GM19043 (cell line): ENCODE measurements at regions not wholly inside any gene's neighbourhood (a gene's known extent, or its start where the extent isn't known, plus 50 kb on each side); places are given as distances from the start of the nearest gene placed in this dataset.
"Not testable (repeated sequence)": the region's sequence is repeated elsewhere in the genome, so short reads cannot be mapped to it uniquely, and the experiment has no call there.

Experiments used
- ATAC-seq: cut with Tn5 transposase; IDR thresholded peaks from one replicate; pipeline ENCODE4 v1.9.1; 2021; ENCODE audit warnings: low read depth; ENCODE audit not compliant: unreplicated experiment

DNA sequence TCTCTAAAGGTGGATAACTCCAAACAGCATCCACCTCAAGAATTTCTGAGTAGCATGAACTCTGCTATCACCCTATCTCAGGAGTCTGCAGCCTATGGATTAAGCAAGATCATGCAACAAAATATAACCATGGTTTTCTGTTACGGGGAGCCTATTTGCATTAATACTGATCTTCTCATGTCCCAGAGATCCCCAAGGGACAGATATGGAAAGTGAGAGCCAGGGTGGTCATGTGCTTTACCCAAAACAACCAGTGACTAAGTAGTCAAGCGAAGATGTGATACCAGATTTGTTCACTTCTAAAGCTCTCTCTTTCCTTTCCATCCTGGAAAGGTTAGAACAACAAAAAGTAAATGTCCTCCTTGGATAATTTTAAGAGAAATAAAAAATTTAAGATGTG lies 125.1 kb downstream of the PRRX1 start:
- peak; percentile 75 for ATAC-seq

DNA sequence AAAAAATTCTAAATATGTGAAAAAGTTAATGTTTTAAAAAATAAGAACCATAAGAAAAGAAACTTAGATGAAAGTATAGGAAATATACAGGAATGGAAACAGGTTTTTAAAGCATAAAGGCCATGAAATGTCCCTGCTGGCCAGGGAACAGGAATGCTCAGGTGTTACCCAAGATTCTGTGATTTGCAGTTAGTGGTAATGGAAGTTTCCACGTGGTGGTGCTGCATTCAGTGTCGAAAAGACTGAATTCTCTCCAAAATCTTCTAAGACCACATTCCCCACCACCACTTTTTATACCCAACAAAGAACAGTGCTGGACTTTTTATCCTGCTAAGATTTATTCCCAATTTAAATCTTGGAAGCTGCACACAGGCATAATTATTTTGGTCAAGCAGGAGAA lies 126.2 kb downstream of the PRRX1 start:
- no peak for ATAC-seq

DNA sequence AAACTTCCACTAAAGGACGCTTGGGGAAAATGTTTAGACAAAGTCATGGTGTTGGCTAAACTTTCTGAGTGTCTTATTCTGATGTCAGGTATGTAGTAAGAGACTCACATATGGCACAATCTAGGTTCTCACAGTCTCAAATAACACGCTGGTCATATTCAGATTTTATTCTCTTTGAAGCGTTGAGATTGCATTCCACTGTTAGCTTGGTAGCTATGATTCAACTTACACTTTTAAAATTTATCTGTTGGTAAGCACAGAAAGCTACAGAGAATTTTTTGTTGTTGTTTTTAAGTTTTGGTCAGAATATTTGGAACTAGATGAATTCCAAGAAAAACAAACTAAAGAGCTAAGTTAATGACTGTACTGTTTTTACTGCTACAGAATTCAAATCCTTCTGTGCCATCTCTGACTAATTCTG lies 126.7 kb downstream of the PRRX1 start:
- ATAC-seq, result no peak

- ATAC-seq, result no peak
Measured at GRCh38 chr1:170791941-170792340, 128.0 kb downstream of the PRRX1 start.

DNA sequence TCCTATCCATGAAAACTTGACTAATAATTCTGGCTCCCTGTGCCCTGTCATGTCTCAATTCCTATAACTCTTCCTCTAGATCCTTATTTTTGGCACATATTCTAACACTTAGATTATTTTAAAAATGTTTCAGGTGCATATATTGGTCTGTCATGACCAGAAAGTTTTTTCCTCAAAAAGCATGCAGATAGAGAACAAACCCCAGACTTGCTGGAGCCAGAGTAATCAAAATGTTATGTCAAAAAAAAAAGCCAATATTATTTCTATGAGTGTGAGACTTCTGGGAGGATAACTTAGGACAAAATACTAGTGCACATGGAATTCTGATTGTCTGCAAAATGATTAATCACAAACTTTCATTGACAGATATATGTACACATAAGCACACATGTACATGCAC lies 135.1 kb upstream of the MROH9 start:
- no peak for ATAC-seq

GRCh38 chr1:170800812-170801211 lies 134.5 kb upstream of the MROH9 start:
- no peak for ATAC-seq

GRCh38 chr1:170803711-170804110 lies 131.6 kb upstream of the MROH9 start:
- ATAC-seq, result no peak

DNA sequence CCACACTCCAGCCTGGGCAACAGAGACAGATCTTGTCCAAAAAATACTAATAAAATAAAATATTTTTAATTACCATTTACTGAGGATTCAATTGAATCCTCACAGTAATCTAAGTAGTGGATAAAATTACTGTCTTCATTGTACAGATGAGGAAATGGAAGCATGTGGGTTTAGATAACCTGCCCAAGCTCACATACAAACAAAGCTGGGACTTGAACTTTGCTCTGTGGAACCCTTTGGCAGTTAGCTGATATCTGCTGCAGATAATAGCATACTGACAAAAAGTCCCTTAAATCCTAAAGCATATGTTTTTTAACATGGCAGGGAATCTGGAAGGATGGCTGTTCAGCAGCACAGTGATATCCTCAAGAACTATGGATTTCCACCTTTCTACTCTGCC lies 130.9 kb upstream of the MROH9 start:
- ATAC-seq, result no peak

DNA sequence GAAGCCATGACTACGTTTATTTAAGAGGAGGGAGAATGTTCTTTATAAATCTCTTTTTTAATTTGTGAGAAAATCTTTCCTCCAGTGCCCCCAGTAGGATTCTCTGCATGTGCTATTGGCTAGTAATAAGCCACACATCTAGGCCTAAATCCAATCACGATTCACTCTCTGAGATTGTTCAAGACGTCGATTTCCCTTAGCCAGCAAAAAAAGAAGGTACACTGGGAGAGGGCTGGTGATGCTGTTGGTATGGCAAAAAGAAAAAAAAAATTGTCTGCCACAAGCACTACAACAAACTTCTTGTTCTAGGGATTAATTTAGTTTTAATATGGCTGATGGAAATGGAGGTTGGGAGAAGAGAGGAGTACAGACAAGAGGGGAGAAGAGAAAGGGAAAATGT lies 130.5 kb upstream of the MROH9 start:
- no peak for ATAC-seq

DNA sequence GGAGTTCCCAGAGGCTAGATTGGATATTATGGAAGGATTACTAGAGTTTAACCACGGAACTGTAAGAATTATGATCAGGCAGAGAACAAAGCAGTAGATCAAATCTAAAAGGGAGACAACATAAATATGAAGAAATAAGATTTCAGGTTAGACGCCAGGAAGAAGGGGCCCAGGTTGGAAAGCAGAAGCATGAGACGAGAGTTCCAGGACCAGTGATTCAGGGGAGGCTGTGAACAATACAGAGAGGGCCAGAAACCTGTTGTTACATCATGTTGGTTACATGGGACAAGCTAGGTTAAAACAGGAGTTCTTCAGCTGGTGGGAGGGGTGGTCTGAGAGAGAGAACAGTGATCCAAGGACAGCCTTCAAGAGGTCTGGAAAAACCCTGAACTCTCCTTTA lies 128.4 kb upstream of the MROH9 start:
- no peak for ATAC-seq

DNA sequence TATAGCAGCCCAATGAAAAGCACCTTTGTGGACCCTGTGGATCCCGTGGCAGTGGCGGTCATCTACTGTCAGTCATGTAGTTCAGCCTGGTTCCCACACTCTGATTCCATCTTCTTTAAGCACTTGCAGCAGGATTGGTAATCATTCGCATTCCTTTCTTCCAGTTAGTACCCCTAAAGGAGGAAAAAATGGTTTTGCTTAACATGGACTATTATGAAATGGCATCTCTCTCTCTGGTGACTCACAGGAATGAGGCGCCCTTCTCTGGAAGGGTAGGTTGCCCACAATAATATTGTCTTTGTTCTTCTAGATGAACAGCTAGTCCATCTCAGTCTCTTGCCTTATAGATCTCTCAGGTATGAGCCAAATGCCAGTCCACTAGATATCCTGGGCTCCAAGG lies 127.9 kb upstream of the MROH9 start:
- ATAC-seq, result no peak

GRCh38 chr1:170808216-170808885 lies 127.0 kb upstream of the MROH9 start:
- ATAC-seq, result no peak

- ATAC-seq, result not testable (repeated sequence)
Measured at GRCh38 chr1:170811013-170811412, 124.3 kb upstream of the MROH9 start.

GRCh38 chr1:170819781-170820180 lies 115.6 kb upstream of the MROH9 start:
- ATAC-seq, result no peak

DNA sequence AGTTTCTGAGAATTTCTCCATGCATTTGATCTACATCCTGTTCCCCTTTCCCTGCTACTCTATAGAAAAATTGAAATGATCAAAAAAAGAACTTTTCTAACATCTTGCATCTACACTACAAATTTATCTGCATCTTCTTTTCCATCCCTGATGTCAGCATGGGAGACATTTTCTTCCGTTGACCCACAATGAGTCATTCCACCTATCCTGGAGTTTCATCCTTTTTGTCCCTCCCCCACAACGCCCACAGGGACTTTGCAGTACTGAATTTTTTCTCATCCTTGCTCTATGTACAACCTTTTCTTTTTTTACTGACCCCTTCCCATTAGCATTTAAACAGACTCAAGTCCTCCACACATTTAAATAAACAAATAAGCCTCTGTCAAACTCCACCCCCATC lies 112.2 kb upstream of the MROH9 start:
- ATAC-seq, result no peak

DNA sequence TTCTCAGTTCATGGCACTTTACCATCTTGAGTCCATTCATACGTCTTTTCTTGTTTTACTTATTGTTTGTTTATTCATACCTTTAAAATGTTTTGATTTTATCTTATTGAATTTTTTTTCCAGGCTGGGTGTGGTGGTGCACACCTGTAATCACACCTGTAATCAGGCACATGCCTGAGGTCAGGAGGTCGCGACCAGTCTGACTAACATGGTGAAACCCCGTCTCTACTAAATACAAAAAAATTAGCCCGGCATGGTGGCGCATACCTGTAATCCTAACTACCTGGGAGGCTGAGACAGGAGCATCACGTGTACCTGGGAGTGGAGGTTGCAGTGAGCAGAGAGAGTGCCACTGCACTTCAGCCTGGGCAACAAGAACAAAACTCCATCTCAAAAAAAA lies 104.1 kb upstream of the MROH9 start:
- no peak for ATAC-seq

DNA sequence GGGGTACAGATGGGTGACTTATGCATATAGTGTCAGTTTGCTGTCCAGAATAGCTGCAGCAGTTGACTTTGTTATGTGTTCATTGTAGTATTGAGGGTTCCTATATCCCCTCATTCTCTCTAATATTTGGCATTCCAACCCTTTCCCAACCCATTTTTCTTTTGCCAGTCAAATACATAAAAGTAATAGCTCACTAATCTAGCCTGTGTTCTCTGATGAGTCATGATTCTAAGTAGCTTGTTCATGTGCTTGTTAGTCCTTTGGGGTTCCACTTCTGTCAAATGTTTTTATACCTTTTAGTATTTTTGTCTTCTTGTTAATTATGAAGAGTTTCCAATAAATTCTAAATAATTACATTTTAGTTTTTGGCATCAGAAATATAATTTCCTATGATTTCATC lies 99.2 kb upstream of the MROH9 start:
- no peak for ATAC-seq

DNA sequence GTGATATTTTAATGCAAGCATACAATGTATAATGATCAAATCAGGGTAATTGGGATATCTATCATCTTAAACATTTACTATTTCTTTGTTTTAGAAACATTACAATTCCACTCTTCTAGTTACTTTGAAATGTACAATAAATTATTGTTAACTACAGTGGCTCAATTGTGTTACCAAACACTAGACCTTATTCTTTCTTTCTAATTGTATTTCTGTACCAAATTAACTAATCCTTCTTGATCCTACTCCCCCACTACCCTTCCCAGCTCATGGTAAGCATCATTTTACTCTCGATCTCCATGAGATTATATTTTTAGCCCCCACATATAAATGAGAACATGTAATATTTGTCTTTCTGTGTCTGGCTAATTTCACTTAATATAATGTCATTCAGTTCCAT lies 95.0 kb upstream of the MROH9 start:
- no peak for ATAC-seq

- ATAC-seq, result peak; percentile 85
Measured at GRCh38 chr1:170853302-170853701, 82.0 kb upstream of the MROH9 start.

- ATAC-seq, result no peak
Measured at GRCh38 chr1:170853867-170854266, 81.5 kb upstream of the MROH9 start.

DNA sequence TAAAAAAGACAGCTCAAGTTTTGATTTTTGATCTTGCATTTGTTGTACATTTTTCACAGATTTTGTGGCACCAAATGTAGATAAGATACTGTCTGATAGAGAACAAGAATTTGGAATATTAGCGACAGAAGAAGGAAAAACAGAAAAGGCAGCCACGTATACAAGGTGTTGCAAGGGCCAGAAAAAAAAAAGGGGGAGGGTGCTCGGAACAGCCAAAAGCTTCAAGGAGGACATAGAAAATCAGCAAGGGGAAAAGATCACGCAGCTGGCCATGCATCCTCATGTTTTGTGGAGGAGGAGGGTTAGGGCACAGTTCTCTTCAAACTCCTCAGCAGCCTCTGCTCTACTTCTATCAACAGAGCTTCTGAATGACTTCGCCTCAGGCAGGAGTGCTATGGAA lies 80.7 kb upstream of the MROH9 start:
- ATAC-seq, result no peak

DNA sequence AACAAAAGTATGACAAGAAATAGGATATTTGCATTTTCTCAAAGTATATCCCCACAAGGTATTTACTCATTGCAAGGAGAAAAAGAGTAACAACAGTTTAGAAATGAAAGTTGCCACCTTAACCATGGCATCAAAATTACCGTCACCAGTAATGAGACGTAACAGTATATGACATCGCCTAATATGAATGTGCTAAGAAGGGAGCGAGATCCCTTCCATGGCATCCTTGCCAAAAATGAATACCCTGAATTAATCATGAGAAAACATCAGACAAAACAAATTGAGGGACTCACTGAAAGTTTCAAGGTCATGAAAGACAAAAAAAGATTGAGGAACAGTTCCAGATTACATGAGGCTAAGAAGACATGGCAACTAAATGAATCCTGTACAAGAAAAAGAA lies 78.9 kb upstream of the MROH9 start:
- ATAC-seq, result no peak

DNA sequence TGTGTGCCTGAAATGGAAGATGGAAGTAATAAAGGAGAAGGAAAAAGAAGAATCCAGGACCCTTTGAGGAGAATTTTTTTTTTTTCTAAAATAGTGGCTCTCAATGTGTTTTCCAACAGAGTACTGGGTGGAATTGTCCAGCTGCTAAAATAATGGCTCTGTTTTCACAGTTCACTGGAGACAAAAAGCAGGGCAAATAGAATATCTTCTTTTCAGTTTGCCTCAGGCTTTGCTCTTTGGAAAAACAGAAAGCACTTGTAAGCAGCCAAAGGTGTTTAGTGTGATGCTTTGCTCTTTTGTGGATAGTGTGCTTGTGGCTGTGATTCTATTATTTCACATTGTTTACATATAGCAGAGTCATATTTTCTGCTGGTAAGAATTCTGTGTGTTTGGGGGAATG lies 77.4 kb upstream of the MROH9 start:
- no peak for ATAC-seq
